ENCODE measurements at regions not wholly inside any gene's neighbourhood (a gene's known extent, or its start where the extent isn't known, plus 50 kb on each side); places are given as distances from the start of the nearest gene placed in this dataset.
"Not testable (repeated sequence)": the region's sequence is repeated elsewhere in the genome, so short reads cannot be mapped to it uniquely, and the experiment has no call there.

DNA sequence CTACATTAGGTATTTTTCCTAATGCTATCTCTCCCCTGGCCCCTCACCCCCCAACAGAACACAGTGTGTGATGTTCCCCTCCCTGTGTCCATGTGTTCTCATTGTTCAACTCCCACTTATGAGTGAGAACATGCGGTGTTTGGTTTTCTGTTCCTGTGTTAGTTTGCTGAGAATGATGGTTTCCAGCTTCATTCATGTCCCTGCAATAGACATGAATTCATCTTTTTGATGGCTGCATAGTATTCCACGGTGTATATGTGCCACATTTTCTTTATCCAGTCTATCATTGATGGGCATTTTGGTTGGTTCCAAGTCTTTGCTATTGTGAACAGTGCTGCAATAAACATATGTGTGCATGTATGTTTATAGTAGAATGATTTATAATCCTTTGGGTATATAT, 473.3 kb downstream of the TFEC start:
- not testable (repeated sequence) for DNase-seq

DNA sequence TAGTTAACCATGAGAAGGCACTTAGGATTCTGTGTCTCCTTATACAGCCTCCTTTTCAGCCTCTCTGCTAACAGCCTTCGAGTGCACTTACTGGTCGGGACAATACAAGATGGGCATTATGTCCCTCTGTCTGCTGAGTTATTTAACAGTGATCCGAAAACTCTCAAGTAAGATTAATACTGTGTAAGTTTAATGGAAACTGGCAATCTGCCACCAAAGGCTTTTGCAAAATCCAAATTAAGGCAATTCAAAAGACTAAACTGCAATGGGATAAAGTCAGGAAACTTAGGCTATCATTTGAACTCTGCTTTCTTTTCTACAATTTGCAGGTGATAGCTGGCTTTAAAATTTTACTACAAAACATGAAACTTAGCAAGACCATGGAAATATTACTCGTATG, 477.8 kb downstream of the TFEC start:
- DNase-seq = no peak

DNA sequence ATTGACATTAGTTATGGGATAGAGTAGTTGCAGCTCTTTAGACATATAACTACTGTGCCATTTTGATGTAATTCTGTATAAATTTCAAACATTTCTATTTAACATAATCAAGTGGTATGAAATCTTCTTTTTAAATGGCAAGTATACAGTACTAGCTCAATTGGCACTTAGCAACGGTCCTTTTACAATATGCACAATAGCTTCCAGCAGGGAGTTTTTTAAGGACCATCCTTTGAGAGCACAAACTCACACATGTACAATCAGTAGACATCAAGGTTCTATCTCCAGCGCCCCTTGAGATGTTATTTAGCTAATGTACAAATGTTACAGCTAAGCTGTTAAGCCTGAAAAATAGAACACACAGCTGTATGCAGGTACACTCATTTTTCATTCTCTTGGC, 480.7 kb downstream of the TFEC start:
- DNase-seq = no peak

DNA sequence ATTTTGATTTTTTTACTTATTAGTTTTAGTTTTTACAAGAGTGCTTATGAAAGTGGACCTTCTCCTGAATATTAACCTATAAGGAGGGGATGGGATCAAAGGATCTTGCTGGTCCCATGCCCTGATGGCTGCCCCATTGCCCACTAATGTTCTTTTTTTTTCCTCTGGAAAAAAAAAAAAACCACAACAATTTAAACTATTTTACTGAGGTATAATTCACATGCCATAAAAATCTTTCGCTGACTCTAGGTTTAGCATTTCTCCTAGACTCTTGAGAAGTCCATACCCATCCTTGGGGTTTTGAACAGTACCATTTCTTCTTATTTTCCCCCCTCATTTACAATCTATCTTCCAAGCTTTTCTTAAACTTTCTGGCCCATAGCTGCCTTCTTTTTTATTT, 481.8 kb downstream of the TFEC start:
- no peak for DNase-seq

GRCh38 chr7:115546790-115547189, 483.8 kb downstream of the TFEC start:
- no peak for DNase-seq

- no peak for DNase-seq
These were observed 496.8 kb downstream of the TFEC start for GRCh38 chr7:115533785-115534184.

DNA sequence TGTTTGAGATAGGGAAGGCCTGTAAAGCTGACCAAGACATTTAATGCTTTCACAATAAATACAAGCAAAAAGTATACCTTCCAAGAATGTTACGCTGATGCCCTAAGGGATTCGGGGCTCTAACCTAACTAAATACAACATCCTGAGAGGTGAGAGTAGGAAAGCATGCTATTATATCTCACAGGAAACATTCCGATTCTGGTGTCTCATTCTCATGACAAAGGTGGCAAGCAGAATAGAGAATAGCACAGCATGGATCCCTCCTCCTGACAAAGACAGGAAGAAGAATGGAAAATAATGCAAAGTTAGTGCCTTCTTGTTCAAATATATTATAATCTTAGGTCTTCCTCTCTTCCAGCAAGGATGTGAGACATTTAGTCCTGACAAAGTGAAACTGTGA, 504.3 kb downstream of the TFEC start:
- no peak for DNase-seq

- DNase-seq = no peak
These were observed 508.4 kb downstream of the TFEC start for GRCh38 chr7:115522174-115522573.

GRCh38 chr7:115516341-115516740, 514.2 kb downstream of the TFEC start:
- no peak for DNase-seq

DNA sequence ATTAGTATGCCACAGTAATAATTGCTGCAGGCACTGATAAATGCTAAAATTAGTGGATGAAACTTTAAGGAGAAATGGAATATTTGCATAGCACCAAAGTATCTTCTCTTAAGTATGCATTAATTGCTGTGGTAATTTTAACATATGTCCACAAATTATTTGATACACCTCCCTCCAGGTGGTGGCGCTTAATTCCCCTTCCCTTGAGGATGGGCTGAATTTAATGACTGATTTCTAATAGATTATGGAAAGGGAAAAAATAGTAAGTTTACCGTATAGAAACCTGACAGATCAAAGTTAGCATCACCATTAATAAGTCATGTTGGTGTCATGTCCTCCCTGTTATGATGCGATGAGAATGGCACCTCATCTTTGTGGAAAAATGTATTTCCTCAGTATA, 519.2 kb downstream of the TFEC start:
- DNase-seq = no peak

DNA sequence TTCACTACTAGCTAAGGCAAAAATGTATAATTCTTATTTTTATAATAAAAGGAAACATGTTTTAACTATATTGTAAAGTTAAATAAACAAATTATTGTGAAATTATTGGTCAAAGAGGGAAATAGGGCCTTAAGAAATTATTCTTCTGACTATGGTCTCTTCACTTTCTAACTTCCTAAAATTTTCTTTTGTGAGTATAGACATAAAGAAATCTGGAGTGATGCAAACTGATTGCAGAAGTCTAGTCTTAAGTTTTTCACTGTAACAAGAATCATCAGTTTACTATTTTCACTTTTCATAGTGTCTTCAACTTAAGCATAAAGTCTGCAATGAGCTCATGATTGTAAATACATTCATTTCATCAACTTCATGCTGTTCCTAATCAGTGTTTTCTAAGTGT, 525.4 kb downstream of the TFEC start:
- no peak for DNase-seq

GRCh38 chr7:115499956-115500355, 530.6 kb downstream of the TFEC start:
- DNase-seq = no peak

GRCh38 chr7:115496006-115496405, 534.6 kb downstream of the TFEC start:
- DNase-seq = no peak

GRCh38 chr7:115494529-115495147, 535.9 kb downstream of the TFEC start:
- DNase-seq = no peak

DNA sequence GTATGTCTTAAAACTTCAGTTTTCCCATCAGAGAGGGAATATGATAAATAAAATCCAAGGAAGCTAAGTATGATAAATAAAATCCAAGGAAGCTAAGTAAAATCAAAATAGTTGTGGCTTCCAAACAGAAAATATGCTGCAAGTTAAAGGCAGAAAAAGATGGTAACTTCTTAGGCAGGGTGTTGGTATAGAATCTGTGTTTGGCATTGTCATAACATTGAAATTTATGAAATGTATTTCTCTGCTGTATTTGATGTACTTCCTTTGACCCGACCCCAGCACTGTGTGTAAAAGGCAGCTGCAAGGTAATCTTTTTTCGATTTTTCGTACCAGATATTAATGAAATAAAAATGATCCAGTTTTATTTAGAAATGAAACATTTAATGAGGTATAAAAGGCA, 537.2 kb downstream of the TFEC start:
- no peak for DNase-seq

DNA sequence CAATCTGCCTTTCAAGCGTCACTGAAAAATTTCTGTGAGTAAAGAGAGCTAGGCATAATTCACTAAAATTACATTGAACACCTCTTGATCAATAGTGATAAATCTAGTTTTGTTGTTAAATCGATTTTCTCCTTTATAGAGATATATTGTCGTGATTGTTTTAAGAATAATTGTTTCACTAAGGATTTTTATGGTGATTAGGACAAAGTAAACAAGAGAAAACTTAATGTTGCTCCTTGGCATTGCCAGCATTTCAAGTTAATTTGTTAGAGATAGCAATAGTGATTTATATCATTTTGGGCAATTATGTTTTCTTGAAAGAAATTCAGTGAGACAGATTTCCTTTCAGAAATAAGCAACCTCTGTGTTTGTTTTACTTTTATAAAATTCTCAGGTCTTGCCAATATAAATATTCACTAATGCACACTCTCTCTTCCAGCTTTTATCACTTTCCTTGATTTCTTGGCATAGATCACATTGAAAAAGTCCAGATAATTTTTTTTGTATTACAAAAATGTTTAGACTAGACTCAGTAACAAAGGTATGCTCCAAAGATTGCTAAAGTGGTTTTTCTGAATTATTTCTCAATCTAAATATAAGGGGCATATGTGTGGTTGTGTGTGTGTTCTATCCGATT, 538.7 kb downstream of the TFEC start:
- DNase-seq = no peak

DNA sequence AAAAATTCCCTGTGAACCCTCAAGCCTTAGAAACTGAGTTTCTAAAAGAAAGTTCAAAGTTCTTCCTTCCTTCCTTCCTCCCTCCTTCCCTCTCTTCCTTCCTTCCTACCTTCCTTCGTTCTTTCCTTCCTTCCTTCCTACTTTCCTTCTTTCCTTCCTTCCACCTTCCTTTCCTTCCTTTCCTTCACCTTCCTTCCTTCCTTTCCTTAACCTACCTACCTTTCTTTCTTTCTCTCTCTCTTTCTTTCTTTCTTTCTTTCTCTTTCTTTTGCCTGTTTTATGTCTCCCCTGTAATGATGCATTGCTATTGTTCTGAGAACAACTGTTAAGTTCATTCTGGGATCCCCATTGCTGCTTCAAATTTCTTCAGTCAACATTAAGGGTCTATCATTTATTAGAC, 551.1 kb downstream of the TFEC start:
- DNase-seq = no peak

DNA sequence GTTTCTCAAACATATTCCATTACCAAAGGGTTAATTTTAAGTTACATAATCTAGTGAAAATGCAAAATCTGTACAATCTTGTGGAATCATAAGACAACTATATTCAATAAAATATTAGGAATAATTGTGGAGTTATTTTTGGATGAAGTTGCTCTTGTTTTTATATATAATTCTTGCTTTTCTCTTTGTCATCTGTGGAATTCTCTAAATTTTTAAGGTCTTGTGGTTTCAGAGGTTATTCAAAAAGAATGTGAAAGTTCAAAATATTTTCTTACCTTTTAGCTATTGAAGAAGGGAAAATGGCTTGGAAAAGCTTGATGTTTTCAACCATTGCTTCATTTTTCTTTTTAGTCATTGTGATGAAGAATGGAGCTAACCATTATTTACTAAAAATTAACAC, 552.1 kb downstream of the TFEC start:
- DNase-seq = no peak

- peak; percentile 64 for DNase-seq
These were observed 553.3 kb downstream of the TFEC start for GRCh38 chr7:115477193-115477651.

- peak; percentile 27 for DNase-seq
These were observed 553.8 kb downstream of the TFEC start for GRCh38 chr7:115476671-115477181.

DNA sequence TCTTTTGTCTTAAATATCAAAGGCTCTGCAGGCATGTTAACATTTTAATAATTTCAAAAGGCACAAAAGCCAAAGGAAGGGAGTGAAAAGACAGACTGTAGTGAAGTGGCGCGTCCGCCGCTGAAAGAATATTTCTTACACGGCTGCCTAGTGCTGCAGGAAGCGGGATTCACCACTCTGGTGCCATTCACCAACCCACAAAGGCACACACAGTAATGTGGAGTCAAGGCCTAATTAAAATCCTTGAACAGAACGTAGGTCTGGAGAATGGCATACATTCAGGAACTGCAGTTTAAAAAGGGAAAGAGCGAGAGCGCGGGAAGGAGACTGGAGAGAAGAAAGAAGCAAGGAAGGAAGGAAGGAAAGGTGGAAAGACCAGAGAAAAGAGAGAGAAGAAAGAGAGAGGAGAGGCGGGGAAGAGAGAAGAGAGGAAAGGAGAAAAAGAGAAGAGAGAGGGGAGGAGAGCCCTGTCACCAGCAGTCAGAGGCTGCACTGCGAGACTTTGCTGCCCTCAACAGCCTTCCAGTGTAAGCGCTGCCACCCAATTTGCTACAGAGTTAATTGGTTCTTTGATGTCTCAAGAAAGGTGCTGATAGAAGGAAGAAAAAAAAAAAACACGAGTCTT, 554.0 kb downstream of the MDFIC start:
- peak; percentile 8 for DNase-seq

DNA sequence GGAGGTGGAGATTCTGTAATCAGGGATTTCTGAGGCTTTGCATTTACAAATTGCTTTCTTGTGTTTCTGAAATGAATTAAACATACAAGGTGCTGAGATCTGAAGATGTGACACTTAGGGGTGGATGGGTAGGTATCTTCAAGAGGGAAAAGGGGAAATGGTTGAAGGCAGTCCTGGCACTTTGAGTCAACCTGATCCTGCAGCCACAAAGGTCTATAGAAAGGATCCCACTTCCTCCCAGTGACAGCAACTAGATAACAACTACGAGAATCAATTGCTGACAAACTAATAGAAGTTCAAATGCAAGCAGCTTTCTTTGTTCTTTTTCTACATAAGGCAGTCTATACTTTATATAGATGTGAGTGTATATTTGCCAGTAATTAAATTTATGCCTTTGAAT, 553.3 kb downstream of the MDFIC start:
- DNase-seq = no peak

GRCh38 chr7:115474137-115474536, 552.2 kb downstream of the MDFIC start:
- no peak for DNase-seq

- no peak for DNase-seq
These were observed 550.0 kb downstream of the MDFIC start for GRCh38 chr7:115471891-115472290.

Data from right kidney (tissue), 1 donor.